ENCODE measurements at regions not wholly inside any gene's neighbourhood (a gene's known extent, or its start where the extent isn't known, plus 50 kb on each side); places are given as distances from the start of the nearest gene placed in this dataset.

DNA sequence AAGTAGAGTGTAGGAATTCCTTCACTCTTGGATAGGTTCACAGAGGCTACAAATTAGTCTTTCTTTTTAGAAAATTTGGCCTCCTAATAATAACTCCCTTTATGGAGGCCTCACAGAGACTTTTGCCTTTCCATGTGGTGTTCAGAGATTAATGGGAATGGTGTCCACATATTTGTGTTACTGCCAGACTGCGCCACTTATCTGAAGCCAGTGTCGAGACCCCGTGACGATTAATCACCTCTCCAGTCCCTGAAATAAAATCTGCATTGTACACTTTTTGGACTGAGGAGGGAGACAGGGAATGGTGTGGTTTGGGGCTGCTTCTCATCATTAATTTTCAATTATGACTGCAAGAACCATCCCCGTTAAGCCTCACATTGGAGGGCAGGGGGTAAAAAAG is 980.5 kb downstream of the FLRT2 start:
- no peak overlapping the region for H3K27ac ChIP-seq
- H3K4me1 ChIP-seq: no peaks in the 10 kb centered on the region
- WGBS, 2 donors: 73 to 88% methylated on average over 5 of the region's 5 CpGs
- no peaks in the 10 kb centered on the region for H3K27me3 ChIP-seq
- no peak overlapping the region for H3K4me3 ChIP-seq (replicated peaks in 1 of 3)
- H3K36me3 ChIP-seq: no peaks in the 10 kb centered on the region
- TF ChIP-seq, protein P1, sequence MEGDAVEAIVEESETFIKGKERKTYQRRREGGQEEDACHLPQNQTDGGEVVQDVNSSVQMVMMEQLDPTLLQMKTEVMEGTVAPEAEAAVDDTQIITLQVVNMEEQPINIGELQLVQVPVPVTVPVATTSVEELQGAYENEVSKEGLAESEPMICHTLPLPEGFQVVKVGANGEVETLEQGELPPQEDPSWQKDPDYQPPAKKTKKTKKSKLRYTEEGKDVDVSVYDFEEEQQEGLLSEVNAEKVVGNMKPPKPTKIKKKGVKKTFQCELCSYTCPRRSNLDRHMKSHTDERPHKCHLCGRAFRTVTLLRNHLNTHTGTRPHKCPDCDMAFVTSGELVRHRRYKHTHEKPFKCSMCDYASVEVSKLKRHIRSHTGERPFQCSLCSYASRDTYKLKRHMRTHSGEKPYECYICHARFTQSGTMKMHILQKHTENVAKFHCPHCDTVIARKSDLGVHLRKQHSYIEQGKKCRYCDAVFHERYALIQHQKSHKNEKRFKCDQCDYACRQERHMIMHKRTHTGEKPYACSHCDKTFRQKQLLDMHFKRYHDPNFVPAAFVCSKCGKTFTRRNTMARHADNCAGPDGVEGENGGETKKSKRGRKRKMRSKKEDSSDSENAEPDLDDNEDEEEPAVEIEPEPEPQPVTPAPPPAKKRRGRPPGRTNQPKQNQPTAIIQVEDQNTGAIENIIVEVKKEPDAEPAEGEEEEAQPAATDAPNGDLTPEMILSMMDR (IDR thresholded peaks at IDR 0.05): no peak
- no peak for TF ChIP-seq POLR2A (IDR thresholded peaks at IDR 0.05)
- intact Hi-C loops (cut with DNase I): no loop called here
- no peak for DNase-seq
- no peaks in the 10 kb centered on the region for H3K9me3 ChIP-seq

DNA sequence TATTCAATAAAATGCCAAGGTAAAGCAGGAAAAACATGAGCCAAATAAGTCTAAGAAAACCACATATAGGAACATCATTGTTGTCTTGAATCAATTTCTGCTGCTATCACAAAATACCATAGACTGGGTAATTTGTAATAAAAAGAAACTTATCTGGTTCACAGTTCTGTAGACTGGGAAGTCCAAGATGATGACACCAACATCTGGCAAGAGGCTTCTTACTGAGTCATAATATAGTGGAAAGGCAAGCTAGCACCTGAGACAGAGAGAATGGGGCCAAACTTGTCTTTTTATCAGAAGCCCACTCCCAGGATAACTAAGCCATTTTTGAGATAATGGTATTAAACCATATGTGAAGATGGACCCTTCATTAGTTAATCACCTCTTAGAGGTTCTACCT is 975.9 kb downstream of the FLRT2 start:
- no peak overlapping the region for H3K4me3 ChIP-seq (replicated peaks in 1 of 3)
- H3K27ac ChIP-seq: no peak overlapping the region
- intact Hi-C loops (cut with DNase I): no loop called here
- TF ChIP-seq POLR2A (IDR thresholded peaks at IDR 0.05): no peak
- TF ChIP-seq, protein P1 (IDR thresholded peaks at IDR 0.05): no peak
- no peaks in the 10 kb centered on the region for H3K9me3 ChIP-seq
- no peaks in the 10 kb centered on the region for H3K36me3 ChIP-seq
- no peaks in the 10 kb centered on the region for H3K27me3 ChIP-seq
- H3K4me1 ChIP-seq: no peaks in the 10 kb centered on the region
- no peak for DNase-seq

DNA sequence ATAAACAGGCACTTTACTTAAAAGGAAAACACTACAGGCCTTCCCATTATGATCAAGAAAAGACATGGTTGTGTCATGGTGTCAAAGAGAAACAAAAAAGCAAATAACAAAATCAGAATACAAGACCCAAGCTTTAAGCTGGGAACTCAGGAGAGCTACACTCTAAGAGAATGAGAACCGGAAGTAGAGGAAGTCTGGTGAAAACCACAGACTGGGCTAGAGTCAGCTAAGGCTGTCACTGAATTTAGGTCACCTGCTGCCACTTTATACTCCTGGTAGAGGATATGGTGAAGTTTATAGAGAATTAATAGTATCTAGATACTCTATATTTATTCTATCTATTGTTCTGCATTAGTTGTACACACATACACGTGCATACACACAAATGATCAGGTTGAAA is 971.7 kb downstream of the FLRT2 start:
- no peaks in the 10 kb centered on the region for H3K27me3 ChIP-seq
- intact Hi-C loops (cut with DNase I): no loop called here
- no peak overlapping the region for H3K27ac ChIP-seq
- H3K36me3 ChIP-seq: no peaks in the 10 kb centered on the region
- TF ChIP-seq POLR2A (IDR thresholded peaks at IDR 0.05): no peak
- TF ChIP-seq, protein P1 (IDR thresholded peaks at IDR 0.05): no peak
- H3K4me1 ChIP-seq: no peaks in the 10 kb centered on the region
- H3K4me3 ChIP-seq (replicated peaks in 1 of 3): no peak overlapping the region
- H3K9me3 ChIP-seq: no peaks in the 10 kb centered on the region
- 71 to 76% methylated on average over 2 of the region's 2 CpGs for WGBS, 2 donors
- no peak for DNase-seq

DNA sequence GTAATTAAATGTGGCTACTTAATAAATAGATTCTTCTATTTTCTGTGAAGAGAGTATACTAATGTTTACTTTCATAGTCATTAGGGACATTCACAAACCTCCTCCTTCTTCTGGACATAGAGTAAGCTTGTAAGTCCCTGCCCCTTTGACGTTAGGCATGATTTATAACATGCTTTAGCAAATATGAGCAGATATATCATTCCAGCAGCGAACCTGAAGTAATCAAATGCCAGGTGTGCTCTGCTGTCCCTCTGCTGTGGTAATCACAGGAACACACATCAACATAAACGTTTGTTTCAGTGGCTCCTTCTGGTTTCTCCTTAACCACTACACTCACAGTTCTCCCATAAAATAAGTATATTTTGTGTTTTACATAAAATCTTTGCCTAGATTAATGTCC is 961.8 kb downstream of the FLRT2 start:
- H3K9me3 ChIP-seq: no peaks in the 10 kb centered on the region
- no peak overlapping the region for H3K4me3 ChIP-seq (replicated peaks in 1 of 3)
- no peaks in the 10 kb centered on the region for H3K36me3 ChIP-seq
- TF ChIP-seq, protein P1 (IDR thresholded peaks at IDR 0.05): no peak
- TF ChIP-seq POLR2A (IDR thresholded peaks at IDR 0.05): no peak
- H3K27me3 ChIP-seq: no peaks in the 10 kb centered on the region
- H3K27ac ChIP-seq: no peak overlapping the region
- intact Hi-C loops (cut with DNase I): no loop called here
- DNase-seq: no peak
- no peaks in the 10 kb centered on the region for H3K4me1 ChIP-seq
- 71 to 75% methylated on average over 3 of the region's 3 CpGs for WGBS, 2 donors

DNA sequence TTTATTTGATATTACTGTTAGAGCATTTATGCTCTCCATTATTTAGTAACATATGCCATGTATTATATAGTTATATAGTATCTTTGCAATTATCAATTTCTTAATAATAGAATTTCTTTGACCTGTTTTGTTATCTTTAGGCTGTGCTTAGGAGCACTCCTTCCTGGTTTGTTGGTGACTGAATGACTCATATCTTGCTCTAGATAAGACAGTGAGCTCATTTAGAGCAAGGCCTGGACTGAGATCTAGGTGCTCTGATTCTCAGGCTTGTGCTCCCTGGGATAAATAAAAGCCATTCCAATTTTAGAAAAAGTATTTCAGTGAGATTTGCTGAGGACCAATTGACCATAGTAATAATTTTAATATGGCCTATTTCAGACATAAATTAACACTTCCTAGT is 951.2 kb downstream of the FLRT2 start:
- intact Hi-C loops (cut with DNase I): no loop called here
- TF ChIP-seq, protein P1 (IDR thresholded peaks at IDR 0.05): no peak
- TF ChIP-seq POLR2A (IDR thresholded peaks at IDR 0.05): no peak

More for the DNA sequence above, 951.2 kb downstream of the FLRT2 start:
- H3K27ac ChIP-seq: no peak overlapping the region
- H3K9me3 ChIP-seq: no peaks in the 10 kb centered on the region
- H3K4me3 ChIP-seq (replicated peaks in 1 of 3): no peak overlapping the region
- DNase-seq: no peak
- H3K4me1 ChIP-seq: no peaks in the 10 kb centered on the region
- H3K27me3 ChIP-seq: no peaks in the 10 kb centered on the region
- no peaks in the 10 kb centered on the region for H3K36me3 ChIP-seq

All from thyroid gland (tissue), 4 donors.